T-helper 9 cell (primary cell): ENCODE measurements at regions not wholly inside any gene's neighbourhood (a gene's known extent, or its start where the extent isn't known, plus 50 kb on each side); places are given as distances from the start of the nearest gene placed in this dataset.

ENCODE experiments used
- DNase-seq: peaks from one replicate; pipeline ENCODE4 v3.0.0-alpha.2; 2020

DNA sequence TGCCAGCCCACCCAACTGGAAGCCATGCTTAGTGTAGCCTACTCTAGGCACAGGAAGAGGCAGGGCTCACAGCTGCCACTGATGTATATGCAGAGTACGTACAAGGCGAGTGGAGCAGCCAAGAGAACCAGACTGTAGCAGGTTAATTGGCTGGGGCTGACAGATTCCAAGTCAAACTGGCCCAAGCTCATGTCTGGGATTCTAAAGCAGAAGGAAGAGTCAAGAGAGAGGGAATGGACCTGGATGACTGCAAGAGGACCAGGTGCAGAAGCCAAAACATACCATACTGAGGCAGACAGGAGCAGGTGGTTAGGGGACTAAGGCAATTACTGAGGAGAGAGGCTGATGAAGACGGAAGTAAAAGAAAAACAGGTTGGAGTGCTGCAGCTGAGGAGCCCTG is 51.3 kb upstream of the LRRN2 start:
- no peak for DNase-seq

DNA sequence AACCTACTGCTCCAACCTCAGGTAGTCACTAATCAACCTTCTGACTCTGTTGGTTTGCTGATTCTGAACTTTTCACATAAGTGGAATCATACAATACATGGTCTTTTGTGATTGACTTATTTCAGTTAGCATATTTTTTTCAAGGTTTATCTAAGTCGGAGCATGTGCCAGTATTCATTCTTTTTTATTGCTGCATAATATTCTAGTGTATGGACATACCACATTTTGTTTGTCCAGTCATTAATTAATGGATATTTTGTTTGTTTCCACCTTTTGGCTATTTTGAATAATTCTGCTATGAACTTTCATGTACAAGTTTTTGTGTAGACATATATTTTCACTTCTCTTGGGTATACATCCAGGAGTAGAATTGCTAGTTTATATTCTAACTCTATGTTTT is 53.0 kb upstream of the LRRN2 start:
- DNase-seq = no peak

GRCh38 chr1:204740354-204740753 is 54.8 kb upstream of the LRRN2 start:
- no peak for DNase-seq

- DNase-seq = no peak
These were observed 55.9 kb upstream of the LRRN2 start for GRCh38 chr1:204741440-204741839.

GRCh38 chr1:204742676-204743251 is 57.2 kb upstream of the LRRN2 start:
- DNase-seq = no peak

DNA sequence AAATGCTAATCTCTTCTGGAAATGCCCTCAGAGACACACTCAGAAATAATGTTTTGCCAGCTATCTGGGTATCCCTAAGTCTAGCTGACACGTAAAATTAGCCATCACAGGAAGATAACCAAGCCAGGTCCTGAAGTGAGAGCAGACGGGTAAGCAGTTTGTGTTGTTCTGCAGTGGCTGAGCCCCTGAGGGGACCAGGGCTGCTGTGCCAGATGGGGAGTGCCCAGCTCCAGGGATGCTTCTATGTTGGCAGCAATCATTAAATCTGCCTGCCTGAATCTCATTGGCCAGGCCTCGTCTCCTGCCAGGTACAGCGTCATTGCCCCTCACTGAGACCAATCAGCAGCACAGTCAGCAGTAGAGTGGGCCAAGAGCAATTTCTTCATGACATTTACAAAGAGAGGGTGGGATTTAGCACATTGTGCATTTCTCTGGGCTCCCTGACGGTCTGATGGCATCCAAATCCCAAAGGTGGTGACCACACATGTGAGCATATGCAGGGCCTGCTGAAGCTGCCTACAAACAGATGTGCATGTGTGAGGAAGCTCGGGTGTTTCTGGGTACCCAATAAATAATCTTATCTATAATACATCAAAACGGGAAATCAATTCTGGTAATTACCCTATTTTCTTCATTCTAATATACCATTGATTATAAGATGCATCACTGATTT is 58.7 kb upstream of the LRRN2 start:
- no peak for DNase-seq

DNA sequence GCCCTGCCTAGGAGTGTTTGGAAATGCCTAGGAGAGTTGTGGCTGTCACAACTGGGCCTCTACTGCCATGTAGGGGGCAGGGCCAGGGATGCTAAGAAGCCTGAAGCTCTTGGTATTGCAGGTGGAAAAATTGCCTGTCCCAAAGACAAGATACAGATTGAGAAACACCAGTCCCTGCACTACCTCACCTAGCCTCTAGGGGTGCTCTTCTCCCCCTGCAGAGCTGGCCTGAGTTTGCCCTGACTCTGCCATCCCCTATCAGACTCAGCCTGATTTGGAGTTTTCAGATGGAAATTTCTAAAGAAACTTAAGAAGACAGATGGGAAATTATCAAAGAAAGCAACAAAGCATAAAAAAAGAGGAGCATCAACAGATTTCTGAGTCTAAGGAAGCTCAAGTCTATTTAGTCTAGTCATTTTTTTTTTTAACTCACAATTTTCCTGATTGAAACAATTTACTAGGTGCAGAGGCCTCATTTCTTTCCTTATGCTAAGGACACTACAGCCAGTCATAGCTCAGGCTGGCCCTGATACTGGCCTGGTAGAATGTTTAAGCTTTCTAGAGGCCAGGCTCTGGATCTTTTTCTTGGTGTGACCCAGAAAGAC is 61.4 kb upstream of the LRRN2 start:
- DNase-seq = peak; percentile 45

DNA sequence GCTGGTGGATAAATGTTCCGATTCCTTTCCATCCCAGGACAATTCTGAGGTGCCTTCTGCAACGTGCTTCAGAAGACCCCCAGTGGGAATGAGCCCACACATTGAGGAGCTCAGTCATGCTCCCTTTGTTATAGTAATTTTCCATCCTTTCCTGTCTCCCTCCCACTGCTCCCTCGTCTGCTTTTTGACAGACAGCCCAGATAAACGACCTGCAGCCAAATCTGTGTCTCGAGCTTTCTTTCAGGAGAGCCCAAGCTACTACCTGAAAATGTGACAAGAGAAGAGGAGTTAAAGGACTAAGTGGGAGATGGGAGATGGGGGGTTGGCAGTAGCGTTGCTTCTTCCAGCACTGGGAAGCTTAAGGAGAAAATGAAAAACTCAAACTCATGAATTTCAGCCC is 65.9 kb upstream of the LRRN2 start:
- no peak for DNase-seq

- no peak for DNase-seq
These were observed 66.5 kb upstream of the LRRN2 start for GRCh38 chr1:204751883-204752687.

GRCh38 chr1:204752688-204753040 is 67.1 kb upstream of the LRRN2 start:
- no peak for DNase-seq

- DNase-seq = no peak
These were observed 69.3 kb upstream of the LRRN2 start for GRCh38 chr1:204754821-204755220.

GRCh38 chr1:204756349-204756748 is 70.8 kb upstream of the LRRN2 start:
- no peak for DNase-seq

GRCh38 chr1:204756811-204757210 is 71.3 kb upstream of the LRRN2 start:
- no peak for DNase-seq

- DNase-seq = no peak
These were observed 73.1 kb upstream of the LRRN2 start for GRCh38 chr1:204758601-204759000.

DNA sequence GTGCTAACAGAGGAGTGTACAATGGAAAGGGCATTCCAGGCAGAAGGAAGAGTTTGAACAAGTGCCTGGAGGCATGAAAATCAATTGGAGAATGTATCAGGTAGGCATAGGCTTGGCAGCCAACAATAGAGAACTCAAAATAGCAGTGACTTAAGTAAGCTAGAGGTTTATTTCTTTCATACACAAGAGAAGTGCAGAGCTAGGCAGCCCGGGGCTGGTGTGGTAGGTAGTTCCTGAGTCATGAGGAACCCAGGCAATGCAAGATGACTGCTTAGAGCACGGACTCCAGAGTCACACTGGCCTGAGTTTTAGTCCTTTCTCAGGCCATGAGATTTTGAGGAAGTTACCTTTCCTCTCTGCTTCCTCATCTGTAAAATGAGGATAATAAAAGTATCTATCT is 74.8 kb upstream of the LRRN2 start:
- no peak for DNase-seq

GRCh38 chr1:204760757-204761156 is 75.2 kb upstream of the LRRN2 start:
- DNase-seq = no peak

- DNase-seq = peak; percentile 50
These were observed 78.4 kb upstream of the LRRN2 start for GRCh38 chr1:204763773-204764427.

GRCh38 chr1:204769997-204770396 is 84.5 kb upstream of the LRRN2 start:
- no peak for DNase-seq

DNA sequence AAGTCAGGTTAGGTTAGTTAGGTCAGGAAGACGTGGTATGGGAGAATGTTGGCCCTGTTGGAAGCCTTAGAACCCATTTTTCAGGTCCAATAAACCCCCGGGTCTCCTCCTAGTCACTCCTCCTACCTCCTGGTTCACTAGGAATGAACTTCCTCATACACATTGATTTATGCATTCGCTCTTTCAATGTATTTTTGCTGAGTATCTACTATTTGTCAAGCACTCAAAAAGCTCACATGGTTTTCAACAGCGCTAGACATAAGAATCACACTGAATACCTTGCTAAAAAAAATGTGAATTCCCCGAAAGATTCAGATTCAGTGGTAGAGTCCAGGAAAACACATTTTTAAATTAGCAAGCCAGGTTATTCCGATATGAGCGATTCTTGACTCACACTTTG is 85.8 kb upstream of the LRRN2 start:
- DNase-seq = no peak

GRCh38 chr1:204773246-204773645 is 87.7 kb upstream of the LRRN2 start:
- DNase-seq = no peak

- DNase-seq = no peak
These were observed 90.0 kb upstream of the LRRN2 start for GRCh38 chr1:204775546-204775945.

DNA sequence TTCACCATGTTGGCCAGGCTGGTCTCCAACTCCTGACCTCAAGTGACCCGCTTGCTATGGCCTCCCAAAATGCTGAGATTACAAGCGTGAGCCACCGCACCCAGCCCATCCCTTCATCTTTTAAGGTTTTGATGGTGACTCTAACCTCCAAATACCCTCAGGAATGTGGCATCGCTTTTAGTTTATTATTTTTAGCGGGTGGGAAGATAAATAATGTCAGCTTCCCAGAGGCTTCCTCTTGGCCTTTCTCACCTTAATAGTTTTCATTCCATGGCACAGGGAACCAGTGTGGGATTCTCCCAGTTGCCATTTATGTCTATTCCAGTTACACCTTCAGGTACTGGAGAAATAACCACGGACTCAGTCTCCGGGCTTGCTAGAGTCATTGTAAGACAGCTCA is 92.1 kb upstream of the LRRN2 start:
- no peak for DNase-seq

DNA sequence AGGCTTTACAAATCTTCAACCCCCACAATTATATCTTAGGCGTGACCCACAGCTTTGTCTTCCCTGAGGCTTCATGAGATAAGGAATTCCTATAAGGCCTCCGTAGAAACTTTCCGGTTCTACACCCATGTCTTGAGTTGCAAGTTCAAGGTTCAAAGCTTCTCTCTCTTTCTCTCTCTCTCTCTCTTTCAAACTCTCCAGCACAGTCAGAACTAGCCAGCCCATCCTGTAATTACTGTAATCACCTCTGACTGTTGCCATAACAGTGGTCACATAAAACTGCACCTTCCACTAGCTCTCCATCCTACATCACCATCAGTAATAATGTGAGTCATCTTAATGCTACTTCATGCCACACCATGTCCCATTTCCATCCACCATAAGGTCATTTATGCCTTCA is 90.0 kb upstream of the NFASC start:
- no peak for DNase-seq
